ENCODE measurements at regions not wholly inside any gene's neighbourhood (a gene's known extent, or its start where the extent isn't known, plus 50 kb on each side); places are given as distances from the start of the nearest gene placed in this dataset.

DNA sequence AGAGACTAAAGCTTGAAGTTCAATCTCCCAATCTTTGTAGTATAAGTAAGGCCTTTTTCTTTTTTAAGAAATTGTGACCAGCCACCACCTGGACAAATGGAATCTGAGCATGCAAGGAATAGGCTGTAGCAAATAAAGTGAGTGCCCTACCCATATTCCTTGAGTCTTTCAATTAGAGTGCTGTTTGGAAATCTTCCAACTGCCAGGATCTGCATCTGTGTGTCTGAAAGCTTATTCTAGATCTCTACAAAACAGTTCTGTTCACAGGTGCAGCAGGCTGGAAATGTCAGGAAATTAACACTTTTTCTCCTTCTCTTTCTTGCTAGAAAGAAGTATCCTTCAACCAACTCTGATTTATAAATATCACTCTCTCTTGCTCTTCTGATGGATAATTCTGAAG, 76.7 kb upstream of the NDST3 start:
- FAIRE-seq: no peak
- Histone ChIP-seq H3K9me3 (no peaks in the 10 kb centered on the region), H3K4me1 (no peaks in the 10 kb centered on the region), H3K4me2 (no peak overlapping the region), H3K27ac (no peak overlapping the region), H3K4me3 (no peak overlapping the region)
- no peak for ATAC-seq
- no peak for DNase-seq (ENCODE audit: low read depth in 1 of 2, low spot score in 1 of 2)
- POLR2A ChIA-PET: no interaction called here
- TF ChIP-seq MYC (IDR thresholded peaks at IDR 0.05; ENCODE audit: borderline replicate concordance, low read length) (no peak), SREBF2 (IDR thresholded peaks at IDR 0.05) (no peak), NPAS2 (CRISPR knock-in tag; IDR thresholded peaks at IDR 0.05; ENCODE audit: borderline replicate concordance) (no peak), TFCP2L1 (CRISPR knock-in tag; IDR thresholded peaks at IDR 0.05) (no peak), POLR2AphosphoS2 (conservative IDR thresholded peaks at IDR 0.05; ENCODE audit: low read length) (no peak)
- TF ChIP-seq, protein P1, sequence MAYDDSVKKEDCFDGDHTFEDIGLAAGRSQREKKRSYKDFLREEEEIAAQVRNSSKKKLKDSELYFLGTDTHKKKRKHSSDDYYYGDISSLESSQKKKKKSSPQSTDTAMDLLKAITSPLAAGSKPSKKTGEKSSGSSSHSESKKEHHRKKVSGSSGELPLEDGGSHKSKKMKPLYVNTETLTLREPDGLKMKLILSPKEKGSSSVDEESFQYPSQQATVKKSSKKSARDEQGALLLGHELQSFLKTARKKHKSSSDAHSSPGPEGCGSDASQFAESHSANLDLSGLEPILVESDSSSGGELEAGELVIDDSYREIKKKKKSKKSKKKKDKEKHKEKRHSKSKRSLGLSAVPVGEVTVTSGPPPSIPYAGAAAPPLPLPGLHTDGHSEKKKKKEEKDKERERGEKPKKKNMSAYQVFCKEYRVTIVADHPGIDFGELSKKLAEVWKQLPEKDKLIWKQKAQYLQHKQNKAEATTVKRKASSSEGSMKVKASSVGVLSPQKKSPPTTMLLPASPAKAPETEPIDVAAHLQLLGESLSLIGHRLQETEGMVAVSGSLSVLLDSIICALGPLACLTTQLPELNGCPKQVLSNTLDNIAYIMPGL (CRISPR knock-in tag; IDR thresholded peaks at IDR 0.05; ENCODE audit: borderline replicate concordance): no peak
- CTCF ChIA-PET: no interaction called here

DNA sequence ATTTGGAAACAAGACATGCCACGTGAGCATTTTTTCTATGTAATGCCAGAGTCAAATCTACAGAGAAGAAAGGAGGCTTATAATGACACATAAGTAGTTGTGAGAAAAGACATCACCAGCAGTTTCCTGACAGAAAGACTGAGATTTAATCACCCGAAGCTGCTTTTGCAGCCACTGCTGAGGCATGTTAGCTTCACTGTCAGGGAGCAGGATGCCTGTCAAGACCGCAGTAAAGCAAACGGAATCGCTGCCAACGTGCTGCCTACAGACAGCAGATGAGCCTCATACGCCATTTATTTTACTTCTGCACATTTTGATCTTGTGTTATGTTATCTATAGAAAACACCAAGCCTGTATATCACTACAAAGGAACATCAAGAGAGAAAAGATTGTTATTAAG, 68.7 kb upstream of the NDST3 start:
- WGBS (ENCODE audit: missing lambda C conversion rate): 5% methylated on average over 7 of the region's 7 CpGs
- H3K27ac ChIP-seq: no peak overlapping the region
- H3K9me3 ChIP-seq: no peaks in the 10 kb centered on the region
- CTCF ChIA-PET: no interaction called here
- H3K4me3 ChIP-seq: no peak overlapping the region
- TF ChIP-seq TP53 (CRISPR knock-in tag; IDR thresholded peaks at IDR 0.05) (no peak), FOSL2 (IDR thresholded peaks at IDR 0.05) (no peak), FOSL2 (CRISPR knock-in tag; IDR thresholded peaks at IDR 0.05) (no peak), FOXS1 (CRISPR knock-in tag; IDR thresholded peaks at IDR 0.05) (no peak), CBX2 (IDR thresholded peaks at IDR 0.05; ENCODE audit: borderline replicate concordance, low read depth) (no peak), SREBF2 (IDR thresholded peaks at IDR 0.05) (no peak), KDM5A (IDR thresholded peaks at IDR 0.05) (no peak), EHF (CRISPR knock-in tag; IDR thresholded peaks at IDR 0.05) (no peak), POLR2AphosphoS2 (conservative IDR thresholded peaks at IDR 0.05; ENCODE audit: low read length) (no peak), NR3C1 (IDR thresholded peaks at IDR 0.05) (no peak)
- TF ChIP-seq, protein P2, sequence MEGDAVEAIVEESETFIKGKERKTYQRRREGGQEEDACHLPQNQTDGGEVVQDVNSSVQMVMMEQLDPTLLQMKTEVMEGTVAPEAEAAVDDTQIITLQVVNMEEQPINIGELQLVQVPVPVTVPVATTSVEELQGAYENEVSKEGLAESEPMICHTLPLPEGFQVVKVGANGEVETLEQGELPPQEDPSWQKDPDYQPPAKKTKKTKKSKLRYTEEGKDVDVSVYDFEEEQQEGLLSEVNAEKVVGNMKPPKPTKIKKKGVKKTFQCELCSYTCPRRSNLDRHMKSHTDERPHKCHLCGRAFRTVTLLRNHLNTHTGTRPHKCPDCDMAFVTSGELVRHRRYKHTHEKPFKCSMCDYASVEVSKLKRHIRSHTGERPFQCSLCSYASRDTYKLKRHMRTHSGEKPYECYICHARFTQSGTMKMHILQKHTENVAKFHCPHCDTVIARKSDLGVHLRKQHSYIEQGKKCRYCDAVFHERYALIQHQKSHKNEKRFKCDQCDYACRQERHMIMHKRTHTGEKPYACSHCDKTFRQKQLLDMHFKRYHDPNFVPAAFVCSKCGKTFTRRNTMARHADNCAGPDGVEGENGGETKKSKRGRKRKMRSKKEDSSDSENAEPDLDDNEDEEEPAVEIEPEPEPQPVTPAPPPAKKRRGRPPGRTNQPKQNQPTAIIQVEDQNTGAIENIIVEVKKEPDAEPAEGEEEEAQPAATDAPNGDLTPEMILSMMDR (IDR thresholded peaks at IDR 0.05): no peak
- TF ChIP-seq, protein P3, sequence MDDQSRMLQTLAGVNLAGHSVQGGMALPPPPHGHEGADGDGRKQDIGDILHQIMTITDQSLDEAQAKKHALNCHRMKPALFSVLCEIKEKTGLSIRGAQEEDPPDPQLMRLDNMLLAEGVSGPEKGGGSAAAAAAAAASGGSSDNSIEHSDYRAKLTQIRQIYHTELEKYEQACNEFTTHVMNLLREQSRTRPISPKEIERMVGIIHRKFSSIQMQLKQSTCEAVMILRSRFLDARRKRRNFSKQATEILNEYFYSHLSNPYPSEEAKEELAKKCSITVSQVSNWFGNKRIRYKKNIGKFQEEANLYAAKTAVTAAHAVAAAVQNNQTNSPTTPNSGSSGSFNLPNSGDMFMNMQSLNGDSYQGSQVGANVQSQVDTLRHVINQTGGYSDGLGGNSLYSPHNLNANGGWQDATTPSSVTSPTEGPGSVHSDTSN (IDR thresholded peaks at IDR 0.05): no peak
- TF ChIP-seq, protein P4, sequence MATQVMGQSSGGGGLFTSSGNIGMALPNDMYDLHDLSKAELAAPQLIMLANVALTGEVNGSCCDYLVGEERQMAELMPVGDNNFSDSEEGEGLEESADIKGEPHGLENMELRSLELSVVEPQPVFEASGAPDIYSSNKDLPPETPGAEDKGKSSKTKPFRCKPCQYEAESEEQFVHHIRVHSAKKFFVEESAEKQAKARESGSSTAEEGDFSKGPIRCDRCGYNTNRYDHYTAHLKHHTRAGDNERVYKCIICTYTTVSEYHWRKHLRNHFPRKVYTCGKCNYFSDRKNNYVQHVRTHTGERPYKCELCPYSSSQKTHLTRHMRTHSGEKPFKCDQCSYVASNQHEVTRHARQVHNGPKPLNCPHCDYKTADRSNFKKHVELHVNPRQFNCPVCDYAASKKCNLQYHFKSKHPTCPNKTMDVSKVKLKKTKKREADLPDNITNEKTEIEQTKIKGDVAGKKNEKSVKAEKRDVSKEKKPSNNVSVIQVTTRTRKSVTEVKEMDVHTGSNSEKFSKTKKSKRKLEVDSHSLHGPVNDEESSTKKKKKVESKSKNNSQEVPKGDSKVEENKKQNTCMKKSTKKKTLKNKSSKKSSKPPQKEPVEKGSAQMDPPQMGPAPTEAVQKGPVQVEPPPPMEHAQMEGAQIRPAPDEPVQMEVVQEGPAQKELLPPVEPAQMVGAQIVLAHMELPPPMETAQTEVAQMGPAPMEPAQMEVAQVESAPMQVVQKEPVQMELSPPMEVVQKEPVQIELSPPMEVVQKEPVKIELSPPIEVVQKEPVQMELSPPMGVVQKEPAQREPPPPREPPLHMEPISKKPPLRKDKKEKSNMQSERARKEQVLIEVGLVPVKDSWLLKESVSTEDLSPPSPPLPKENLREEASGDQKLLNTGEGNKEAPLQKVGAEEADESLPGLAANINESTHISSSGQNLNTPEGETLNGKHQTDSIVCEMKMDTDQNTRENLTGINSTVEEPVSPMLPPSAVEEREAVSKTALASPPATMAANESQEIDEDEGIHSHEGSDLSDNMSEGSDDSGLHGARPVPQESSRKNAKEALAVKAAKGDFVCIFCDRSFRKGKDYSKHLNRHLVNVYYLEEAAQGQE (IDR thresholded peaks at IDR 0.05): no peak
- TF ChIP-seq, protein P5, sequence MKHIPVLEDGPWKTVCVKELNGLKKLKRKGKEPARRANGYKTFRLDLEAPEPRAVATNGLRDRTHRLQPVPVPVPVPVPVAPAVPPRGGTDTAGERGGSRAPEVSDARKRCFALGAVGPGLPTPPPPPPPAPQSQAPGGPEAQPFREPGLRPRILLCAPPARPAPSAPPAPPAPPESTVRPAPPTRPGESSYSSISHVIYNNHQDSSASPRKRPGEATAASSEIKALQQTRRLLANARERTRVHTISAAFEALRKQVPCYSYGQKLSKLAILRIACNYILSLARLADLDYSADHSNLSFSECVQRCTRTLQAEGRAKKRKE (CRISPR knock-in tag; IDR thresholded peaks at IDR 0.05; ENCODE audit: low read depth): no peak
- TF ChIP-seq, protein P1 (CRISPR knock-in tag; IDR thresholded peaks at IDR 0.05; ENCODE audit: borderline replicate concordance): no peak
- POLR2A ChIA-PET: no interaction called here
- H3K4me1 ChIP-seq: no peaks in the 10 kb centered on the region
- ATAC-seq (no peak), FAIRE-seq (no peak), DNase-seq (ENCODE audit: low read depth in 1 of 2, low spot score in 1 of 2) (no peak)
- H3K4me2 ChIP-seq: no peak overlapping the region

Data from A549 (cell line).